Neural crest cell (in vitro differentiated cells): ENCODE measurements at regions not wholly inside any gene's neighbourhood (a gene's known extent, or its start where the extent isn't known, plus 50 kb on each side); places are given as distances from the start of the nearest gene placed in this dataset.

ENCODE experiments used
- DNase-seq: peaks from one replicate; pipeline ENCODE4 v3.0.0; 2021; ENCODE audit warnings: low read depth, mixed read lengths, low spot score
- H3K27ac Mint-ChIP-seq: one replicate; pipeline ENCODE4 v1.8.0; 2021; ENCODE audit warnings: mild to moderate bottlenecking, mixed read lengths; ENCODE audit not compliant: unreplicated experiment
- H3K27me3 Mint-ChIP-seq: 2 replicates; pipeline ENCODE4 v1.8.0; 2021; ENCODE audit warnings: low read depth, mild to moderate bottlenecking, mixed read lengths
- H3K36me3 Mint-ChIP-seq: 2 replicates; pipeline ENCODE4 v1.8.0; 2021; ENCODE audit warnings: low read depth, mild to moderate bottlenecking, mixed read lengths
- H3K4me1 Mint-ChIP-seq: 2 replicates; pipeline ENCODE4 v1.8.0; 2021; ENCODE audit warnings: mixed read lengths
- H3K4me3 Mint-ChIP-seq: one replicate; pipeline ENCODE4 v1.8.0; 2021; ENCODE audit warnings: mild to moderate bottlenecking, mixed read lengths
- H3K9me3 Mint-ChIP-seq: 2 replicates; pipeline ENCODE4 v1.8.0; 2021; ENCODE audit warnings: mixed read lengths
- CTCF ChIP-seq: fragments of 200-600 bp; sonication (generic); conservative IDR thresholded peaks from 2 replicates; pipeline ENCODE4 v1.5.0; 2021; ENCODE audit warnings: antibody characterized with exemption, mild to moderate bottlenecking

GRCh38 chr16:64375391-64375980 is 746.4 kb downstream of the CDH11 start:
- no peaks in the 10 kb centered on the region for H3K4me1 Mint-ChIP-seq
- no peaks in the 10 kb centered on the region for H3K9me3 Mint-ChIP-seq
- no peak overlapping the region for H3K27ac Mint-ChIP-seq
- TF ChIP-seq CTCF = no peak
- H3K4me3 Mint-ChIP-seq = no peak overlapping the region
- no peaks in the 10 kb centered on the region for H3K36me3 Mint-ChIP-seq
- H3K27me3 Mint-ChIP-seq = no peaks in the 10 kb centered on the region
- no peak for DNase-seq

- Mint-ChIP-seq H3K27me3 (no peaks in the 10 kb centered on the region), H3K4me3 (no peak overlapping the region), H3K4me1 (no peaks in the 10 kb centered on the region), H3K9me3 (no peaks in the 10 kb centered on the region), H3K36me3 (no peaks in the 10 kb centered on the region), H3K27ac (no peak overlapping the region)
- no peak for DNase-seq
- TF ChIP-seq CTCF = no peak
Measured at GRCh38 chr16:64370112-64370511, 751.8 kb downstream of the CDH11 start.

- Mint-ChIP-seq H3K4me1 (no peaks in the 10 kb centered on the region), H3K27me3 (no peaks in the 10 kb centered on the region), H3K36me3 (no peaks in the 10 kb centered on the region), H3K27ac (no peak overlapping the region), H3K4me3 (no peak overlapping the region), H3K9me3 (no peaks in the 10 kb centered on the region)
- DNase-seq = no peak
- TF ChIP-seq CTCF = no peak
Measured at GRCh38 chr16:64365448-64365931, 756.4 kb downstream of the CDH11 start.

GRCh38 chr16:64364894-64365293 is 757.0 kb downstream of the CDH11 start:
- no peaks in the 10 kb centered on the region for H3K27me3 Mint-ChIP-seq
- no peaks in the 10 kb centered on the region for H3K36me3 Mint-ChIP-seq
- H3K27ac Mint-ChIP-seq = no peak overlapping the region
- no peak for TF ChIP-seq CTCF
- no peaks in the 10 kb centered on the region for H3K9me3 Mint-ChIP-seq
- no peak for DNase-seq
- H3K4me1 Mint-ChIP-seq = no peaks in the 10 kb centered on the region
- H3K4me3 Mint-ChIP-seq = no peak overlapping the region

- Mint-ChIP-seq H3K36me3 (no peaks in the 10 kb centered on the region), H3K27me3 (no peaks in the 10 kb centered on the region), H3K27ac (no peak overlapping the region), H3K4me1 (no peaks in the 10 kb centered on the region), H3K9me3 (no peaks in the 10 kb centered on the region), H3K4me3 (no peak overlapping the region)
- DNase-seq = no peak
- no peak for TF ChIP-seq CTCF
Measured at GRCh38 chr16:64364416-64364815, 757.4 kb downstream of the CDH11 start.

- Mint-ChIP-seq H3K4me1 (no peaks in the 10 kb centered on the region), H3K9me3 (no peaks in the 10 kb centered on the region), H3K36me3 (no peaks in the 10 kb centered on the region), H3K27ac (no peak overlapping the region), H3K4me3 (no peak overlapping the region), H3K27me3 (no peaks in the 10 kb centered on the region)
- DNase-seq = no peak
- no peak for TF ChIP-seq CTCF
Measured at GRCh38 chr16:64364016-64364415, 757.8 kb downstream of the CDH11 start.
